GM19372 (cell line): ENCODE measurements at regions not wholly inside any gene's neighbourhood (a gene's known extent, or its start where the extent isn't known, plus 50 kb on each side); places are given as distances from the start of the nearest gene placed in this dataset.
"Not testable (repeated sequence)": the region's sequence is repeated elsewhere in the genome, so short reads cannot be mapped to it uniquely, and the experiment has no call there.

ENCODE experiments used
- ATAC-seq: cut with Tn5 transposase; IDR thresholded peaks from one replicate; pipeline ENCODE4 v1.9.1; 2021; ENCODE audit warnings: mild to moderate bottlenecking, low read depth, moderate library complexity; ENCODE audit not compliant: unreplicated experiment

DNA sequence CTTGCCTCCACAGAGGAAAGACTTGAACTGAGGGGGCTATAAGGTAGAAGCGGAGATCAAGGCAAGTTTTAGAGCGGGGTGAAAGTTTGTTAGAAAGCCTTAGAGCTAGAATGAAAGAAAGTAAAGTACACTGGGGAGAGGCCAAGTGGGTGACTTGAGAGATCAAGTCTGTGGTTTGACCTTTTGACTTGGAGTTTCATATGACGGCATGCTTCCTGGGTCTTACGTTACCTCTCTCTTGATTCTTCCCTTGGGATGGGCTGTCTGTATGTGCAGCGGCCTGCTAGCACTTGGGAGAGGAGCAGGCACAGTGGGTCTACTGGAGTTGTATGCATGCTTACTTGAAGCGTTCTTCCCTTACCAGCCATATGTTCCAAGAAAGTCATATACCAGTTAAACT is 1768.5 kb downstream of the PCDH9 start:
- no peak for ATAC-seq

GRCh38 chr13:65460136-65460535 is 1770.0 kb downstream of the PCDH9 start:
- ATAC-seq, result no peak

DNA sequence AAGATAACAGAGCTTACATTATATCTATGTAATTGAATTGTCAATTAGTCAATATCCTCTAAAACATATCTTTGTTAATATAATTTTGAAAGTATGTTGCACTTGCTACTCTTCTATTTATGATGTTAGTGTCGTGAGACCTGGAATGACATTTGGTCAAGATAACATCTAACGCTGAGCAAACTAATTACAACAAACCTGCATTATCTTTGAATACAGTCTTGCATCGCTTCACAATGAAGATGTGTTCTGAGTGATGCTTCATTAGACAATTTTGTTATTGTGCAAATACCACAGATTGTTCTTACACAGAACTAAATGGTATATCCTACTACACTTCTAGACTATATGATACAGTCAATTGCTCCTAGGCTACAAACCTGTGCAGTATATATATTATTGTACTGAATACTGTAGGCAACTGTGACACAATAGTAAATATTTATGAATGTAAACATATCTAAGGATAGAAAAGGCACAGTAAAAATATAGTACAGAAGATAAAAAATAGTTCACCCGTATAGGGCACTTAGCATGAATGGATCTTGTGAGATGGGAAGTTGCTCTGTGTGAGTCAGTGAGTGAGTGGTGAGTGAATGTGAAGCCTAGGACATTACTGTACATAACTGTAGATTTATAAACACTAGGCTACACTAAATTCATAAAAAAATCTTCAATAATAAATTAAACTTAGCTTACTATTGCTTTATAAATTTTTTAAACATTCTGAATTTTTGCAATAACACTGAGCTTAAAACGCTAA is 1773.8 kb downstream of the PCDH9 start:
- ATAC-seq, result no peak

- no peak for ATAC-seq
These were observed 1775.7 kb downstream of the PCDH9 start for GRCh38 chr13:65454403-65454802.

DNA sequence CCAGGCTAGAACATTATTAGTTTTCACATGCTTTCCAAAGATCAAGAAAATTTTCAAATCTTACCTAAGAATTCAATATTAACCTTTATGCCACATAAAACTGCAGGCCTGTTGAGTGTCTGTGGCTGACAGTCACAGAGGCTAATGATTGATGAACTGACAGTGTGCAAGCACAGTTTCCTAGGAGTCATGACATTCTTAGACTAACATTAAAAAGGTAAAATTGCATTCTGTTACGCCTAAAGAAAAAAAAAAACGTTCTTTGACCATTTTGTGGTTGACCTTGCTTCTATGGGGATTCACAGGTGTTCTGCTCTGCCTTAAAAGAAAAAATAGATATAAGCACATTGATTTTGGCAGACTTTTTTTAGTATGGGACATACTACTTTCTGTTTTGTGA is 1776.2 kb downstream of the PCDH9 start:
- ATAC-seq, result no peak

DNA sequence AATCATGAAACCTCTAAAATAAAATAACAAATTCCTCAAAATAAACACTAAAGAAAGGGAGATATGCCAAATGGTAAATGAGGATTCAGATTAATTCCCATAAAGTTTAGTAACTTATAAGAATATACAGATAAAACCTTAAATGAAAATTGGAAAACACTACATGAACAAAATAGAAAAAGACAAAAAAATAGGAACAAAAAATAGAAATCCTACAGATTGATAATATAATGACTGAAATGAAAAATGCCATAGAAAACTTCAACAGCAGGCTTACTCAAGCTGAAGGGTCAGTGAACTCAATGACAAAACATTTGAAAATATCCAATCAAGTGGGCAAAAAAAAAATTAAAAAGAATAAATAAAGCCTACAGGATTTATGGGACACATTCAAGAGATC is 1784.8 kb downstream of the PCDH9 start:
- ATAC-seq, result no peak

DNA sequence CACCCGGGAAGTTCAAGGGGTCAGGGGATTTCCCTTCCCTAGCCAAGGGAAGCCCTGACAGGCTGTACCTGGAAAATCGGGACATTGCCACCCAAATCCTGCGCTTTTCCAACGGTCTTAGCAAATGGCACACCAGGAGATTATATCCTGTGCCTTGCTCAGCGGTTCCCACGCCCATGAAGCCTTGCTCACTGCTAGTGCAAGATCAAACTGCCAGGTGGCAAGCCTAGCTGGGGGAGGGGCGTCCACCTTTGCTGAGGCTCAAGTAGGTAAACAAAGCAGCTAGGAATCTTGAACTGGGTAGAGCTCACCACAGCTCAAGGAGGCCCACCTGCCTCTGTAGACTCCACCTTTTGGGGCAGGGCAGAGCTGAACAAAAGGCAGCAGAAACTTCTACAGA is 1794.5 kb downstream of the PCDH9 start:
- no peak for ATAC-seq

- ATAC-seq, result no peak
These were observed 1812.2 kb downstream of the PCDH9 start for GRCh38 chr13:65417953-65418352.

DNA sequence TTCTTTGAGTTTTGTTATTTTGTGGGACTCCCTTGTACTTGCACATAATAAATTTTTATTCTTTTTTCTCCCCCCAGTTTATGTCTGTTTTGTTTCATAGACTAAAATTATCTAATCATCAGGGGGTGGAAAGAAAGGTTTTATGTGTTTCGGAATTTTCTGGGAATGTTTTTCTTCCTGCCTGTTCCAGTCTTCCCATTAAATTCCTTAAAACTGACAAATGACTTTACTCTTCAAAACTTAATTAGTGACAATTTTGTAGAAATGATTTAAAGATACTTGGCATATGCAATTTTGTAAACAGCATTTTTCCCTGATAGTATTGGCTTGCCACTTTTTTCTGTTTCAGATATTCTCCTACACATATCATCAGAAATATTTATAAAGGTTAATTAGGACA is 1813.4 kb downstream of the PCDH9 start:
- ATAC-seq, result no peak

- ATAC-seq, result no peak
These were observed 1815.9 kb downstream of the PCDH9 start for GRCh38 chr13:65414187-65414586.

GRCh38 chr13:65411521-65411920 is 1818.6 kb downstream of the PCDH9 start:
- no peak for ATAC-seq

DNA sequence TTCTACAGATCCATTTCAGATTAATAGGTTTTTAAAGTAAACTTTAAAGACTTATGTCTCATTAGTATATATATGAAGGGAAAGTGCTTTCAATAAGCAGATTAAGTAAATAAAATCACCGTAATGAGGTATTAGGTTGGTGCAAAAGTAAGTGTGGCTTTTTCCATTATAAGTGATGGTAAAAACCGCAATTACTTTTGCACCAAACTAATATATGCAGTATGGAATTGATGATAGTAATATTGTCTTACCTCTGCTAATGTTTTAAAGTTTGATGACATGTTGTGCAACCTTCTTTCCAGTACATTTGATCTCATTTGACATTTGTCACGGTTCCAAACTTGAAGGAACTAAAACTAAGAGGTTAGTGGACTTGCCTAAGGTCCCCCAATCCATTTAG is 1819.3 kb downstream of the PCDH9 start:
- no peak for ATAC-seq

- ATAC-seq, result no peak
These were observed 1828.8 kb downstream of the PCDH9 start for GRCh38 chr13:65401315-65401714.

DNA sequence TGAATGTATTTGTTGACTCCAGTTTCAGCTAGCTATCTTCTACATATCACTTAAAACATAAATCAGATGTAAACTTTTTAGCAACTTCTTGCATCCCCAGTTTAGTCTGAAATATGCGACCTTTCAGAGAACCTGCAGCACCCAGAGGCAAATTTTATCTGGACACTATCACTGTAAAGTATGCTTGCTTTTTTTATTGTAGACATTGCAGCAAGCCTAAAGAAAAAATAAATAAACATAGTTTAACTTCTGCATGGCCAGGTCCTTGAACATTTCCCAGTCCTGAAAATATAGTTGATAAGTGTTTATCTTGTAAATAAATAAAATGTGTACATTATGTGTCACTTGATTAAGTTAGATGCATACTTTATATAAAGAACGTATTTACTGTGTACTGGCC is 1829.4 kb downstream of the PCDH9 start:
- no peak for ATAC-seq

- no peak for ATAC-seq
These were observed 1842.3 kb downstream of the PCDH9 start for GRCh38 chr13:65387743-65388347.

- no peak for ATAC-seq
These were observed 1851.1 kb downstream of the PCDH9 start for GRCh38 chr13:65378943-65379519.

GRCh38 chr13:65378484-65378883 is 1851.7 kb downstream of the PCDH9 start:
- ATAC-seq, result no peak

- no peak for ATAC-seq
These were observed 1861.3 kb downstream of the PCDH9 start for GRCh38 chr13:65368832-65369231.

GRCh38 chr13:65353951-65354350 is 1876.2 kb downstream of the PCDH9 start:
- ATAC-seq, result no peak

DNA sequence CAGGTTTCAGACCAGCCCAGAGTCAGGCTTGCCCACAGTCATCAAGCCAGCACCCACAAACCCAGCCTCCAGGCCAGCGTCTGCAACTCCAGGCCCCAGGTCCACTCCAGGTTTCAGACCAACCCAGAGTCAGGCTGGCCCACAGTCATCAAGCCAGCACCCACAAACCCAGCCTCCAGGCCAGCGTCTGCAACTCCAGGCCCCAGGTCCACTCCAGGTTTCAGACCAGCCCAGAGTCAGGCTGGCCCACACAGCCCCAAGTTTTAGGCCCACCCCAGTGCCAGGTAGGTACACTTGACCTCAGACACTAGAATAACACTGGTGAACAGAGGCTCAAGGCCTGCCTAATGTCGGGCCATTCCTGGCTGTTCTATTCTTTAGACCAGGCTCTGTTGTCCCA is 1877.0 kb downstream of the PCDH9 start:
- ATAC-seq, result not testable (repeated sequence)

- ATAC-seq, result no peak
These were observed 1882.6 kb downstream of the PCDH9 start for GRCh38 chr13:65347420-65348030.
